ENCODE measurements at regions not wholly inside any gene's neighbourhood (a gene's known extent, or its start where the extent isn't known, plus 50 kb on each side); places are given as distances from the start of the nearest gene placed in this dataset.
"Not testable (repeated sequence)": the region's sequence is repeated elsewhere in the genome, so short reads cannot be mapped to it uniquely, and the experiment has no call there.

GRCh38 chr5:44178414-44178813 is 210.8 kb downstream of the FGF10 start:
- DNase-seq (ENCODE audit: extremely low read depth, low read depth), result no peak
- TF ChIP-seq CTCF (IDR thresholded peaks at IDR 0.05; ENCODE audit: low read depth, low read length, missing control alignments), result no peak
- H3K4me3 ChIP-seq (replicated peaks; ENCODE audit: low read depth, low read length), result no peak overlapping the region

GRCh38 chr5:44167540-44167939 is 221.7 kb downstream of the FGF10 start:
- no peak overlapping the region for H3K4me3 ChIP-seq (replicated peaks; ENCODE audit: low read depth, low read length)
- TF ChIP-seq CTCF (IDR thresholded peaks at IDR 0.05; ENCODE audit: low read depth, low read length, missing control alignments), result no peak
- no peak for DNase-seq (ENCODE audit: extremely low read depth, low read depth)

- TF ChIP-seq CTCF (IDR thresholded peaks at IDR 0.05; ENCODE audit: low read depth, low read length, missing control alignments), result no peak
- no peak for DNase-seq (ENCODE audit: extremely low read depth, low read depth)
Observed at GRCh38 chr5:44160369-44160768, 228.9 kb downstream of the FGF10 start.

GRCh38 chr5:44150075-44150723 is 239.0 kb downstream of the FGF10 start:
- DNase-seq (ENCODE audit: extremely low read depth, low read depth), result no peak
- no peak for TF ChIP-seq CTCF (IDR thresholded peaks at IDR 0.05; ENCODE audit: low read depth, low read length, missing control alignments)
- no peak overlapping the region for H3K4me3 ChIP-seq (replicated peaks; ENCODE audit: low read depth, low read length)

More at GRCh38 chr5:44160369-44160768, 228.9 kb downstream of the FGF10 start:
- no peak overlapping the region for H3K4me3 ChIP-seq (replicated peaks; ENCODE audit: low read depth, low read length)

GRCh38 chr5:44117947-44118346 is 271.3 kb downstream of the FGF10 start:
- not testable (repeated sequence) for DNase-seq (ENCODE audit: extremely low read depth, low read depth)

GRCh38 chr5:44108232-44108631 is 281.0 kb downstream of the FGF10 start:
- H3K4me3 ChIP-seq (replicated peaks; ENCODE audit: low read depth, low read length); DNase-seq (ENCODE audit: extremely low read depth, low read depth): not testable (repeated sequence)

More at GRCh38 chr5:44117947-44118346, 271.3 kb downstream of the FGF10 start:
- H3K4me3 ChIP-seq (replicated peaks; ENCODE audit: low read depth, low read length), result not testable (repeated sequence)

GRCh38 chr5:44099643-44100042 is 289.6 kb downstream of the FGF10 start:
- no peak for DNase-seq (ENCODE audit: extremely low read depth, low read depth)
- TF ChIP-seq CTCF (IDR thresholded peaks at IDR 0.05; ENCODE audit: low read depth, low read length, missing control alignments), result no peak
- H3K4me3 ChIP-seq (replicated peaks; ENCODE audit: low read depth, low read length), result no peak overlapping the region

Data from HFF-Myc (cell line).